GM23338 (cell line): ENCODE measurements at regions not wholly inside any gene's neighbourhood (a gene's known extent, or its start where the extent isn't known, plus 50 kb on each side); places are given as distances from the start of the nearest gene placed in this dataset.
"Not testable (repeated sequence)": the region's sequence is repeated elsewhere in the genome, so short reads cannot be mapped to it uniquely, and the experiment has no call there.

ENCODE experiments used
- ATAC-seq: fragments of 200-7000 bp; cut with Tn5 transposase; 3 replicates; pipeline ENCODE4 v1.9.1; 2020
- DNase-seq: peaks from one replicate; pipeline ENCODE4 v3.0.0-alpha.2; 2015; ENCODE audit warnings: low spot score
- H2AFZ ChIP-seq: fragments of 200-600 bp; sonication (generic); 2 replicates; pipeline ENCODE4 v1.8.0; 2016; ENCODE audit warnings: antibody characterized with exemption, mild to moderate bottlenecking, moderate library complexity
- H3F3A ChIP-seq: fragments of 200-600 bp; sonication (generic); replicated peaks from 2 replicates; pipeline ENCODE4 v1.8.0; 2017; ENCODE audit warnings: antibody characterized with exemption, mixed run types, low read depth
- H3K27ac ChIP-seq: fragments of 200-600 bp; sonication (generic); 2 replicates; pipeline ENCODE4 v1.6.1; 2016; ENCODE audit warnings: low read depth
- H3K27me3 ChIP-seq: fragments of 200-600 bp; sonication (generic); 2 replicates; pipeline ENCODE4 v1.8.0; 2016; ENCODE audit warnings: mild to moderate bottlenecking, mixed run types, moderate library complexity; ENCODE audit not compliant: insufficient read depth
- H3K36me3 ChIP-seq: fragments of 200-600 bp; sonication (generic); 2 replicates; pipeline ENCODE4 v1.8.0; 2016; ENCODE audit warnings: mild to moderate bottlenecking; ENCODE audit not compliant: insufficient read depth
- H3K4me1 ChIP-seq: fragments of 200-600 bp; sonication (generic); 2 replicates; pipeline ENCODE4 v1.8.0; 2016; ENCODE audit warnings: mild to moderate bottlenecking, moderate library complexity; ENCODE audit not compliant: insufficient read depth
- H3K4me2 ChIP-seq: fragments of 200-600 bp; sonication (generic); 2 replicates; pipeline ENCODE4 v1.7.1; 2017; ENCODE audit warnings: mixed run types
- H3K4me3 ChIP-seq: fragments of 200-600 bp; sonication (generic); 2 replicates; pipeline ENCODE4 v1.6.1; 2016; ENCODE audit warnings: mixed run types
- H3K79me2 ChIP-seq: fragments of 200-600 bp; sonication (generic); replicated peaks from 2 replicates; pipeline ENCODE4 v1.8.0; 2017; ENCODE audit warnings: mild to moderate bottlenecking; ENCODE audit not compliant: insufficient read depth
- H3K9me2 ChIP-seq: fragments of 200-600 bp; sonication (generic); 2 replicates; pipeline ENCODE4 v1.8.0; 2017; ENCODE audit not compliant: insufficient read depth
- H4K20me1 ChIP-seq: fragments of 200-600 bp; sonication (generic); replicated peaks from 2 replicates; pipeline ENCODE4 v1.8.0; 2017; ENCODE audit warnings: mild to moderate bottlenecking; ENCODE audit not compliant: insufficient read depth
- H3K27ac Mint-ChIP-seq: 2 replicates; pipeline ENCODE4 v1.8.0; 2020; ENCODE audit warnings: inconsistent platforms, mild to moderate bottlenecking, moderate library complexity, mixed read lengths
- H3K27me3 Mint-ChIP-seq: 3 replicates; pipeline ENCODE4 v1.8.0; 2022; ENCODE audit warnings: low read depth, mild to moderate bottlenecking, moderate library complexity, mixed read lengths, inconsistent platforms; ENCODE audit not compliant: insufficient read depth, poor library complexity
- H3K36me3 Mint-ChIP-seq: 3 replicates; pipeline ENCODE4 v1.8.0; 2021; ENCODE audit warnings: low read depth, mild to moderate bottlenecking, inconsistent platforms, moderate library complexity, mixed read lengths
- H3K4me1 Mint-ChIP-seq: 3 replicates; pipeline ENCODE4 v1.8.0; 2020; ENCODE audit warnings: mild to moderate bottlenecking, inconsistent platforms, mixed read lengths
- H3K4me3 Mint-ChIP-seq: 3 replicates; pipeline ENCODE4 v1.8.0; 2021; ENCODE audit warnings: moderate library complexity, mild to moderate bottlenecking, inconsistent platforms, mixed read lengths
- H3K9me3 Mint-ChIP-seq: 3 replicates; pipeline ENCODE4 v1.8.0; 2020; ENCODE audit warnings: moderate library complexity, mild to moderate bottlenecking, inconsistent platforms, mixed read lengths
- EZH2phosphoT487 ChIP-seq: fragments of 200-600 bp; sonication (generic); IDR thresholded peaks from one replicate; pipeline ENCODE4 v1.8.1; 2018; ENCODE audit warnings: antibody characterized with exemption; ENCODE audit not compliant: unreplicated experiment
- JUNB ChIP-seq: IDR thresholded peaks from one replicate; pipeline ENCODE4 v1.6.1; 2016; ENCODE audit warnings: antibody characterized with exemption; ENCODE audit not compliant: unreplicated experiment
- NANOG ChIP-seq: IDR thresholded peaks from 2 replicates; pipeline ENCODE4 v1.6.1; 2016; ENCODE audit warnings: antibody characterized with exemption, borderline replicate concordance
- POLR2AphosphoS5 ChIP-seq: IDR thresholded peaks from 2 replicates; pipeline ENCODE4 v1.6.1; 2016; ENCODE audit warnings: antibody characterized with exemption, low read depth
- REST ChIP-seq: IDR thresholded peaks from one replicate; pipeline ENCODE4 v1.6.1; 2018; ENCODE audit warnings: antibody characterized with exemption; ENCODE audit not compliant: unreplicated experiment
- STAT1 ChIP-seq: IDR thresholded peaks from one replicate; pipeline ENCODE4 v1.6.1; 2016; ENCODE audit warnings: antibody characterized with exemption; ENCODE audit not compliant: unreplicated experiment
- ZNF114 ChIP-seq: fragments of 250-450 bp; sonication (Bioruptor Pico); IDR thresholded peaks from 2 replicates; pipeline ENCODE4 v1.5.0; 2020; ENCODE audit warnings: mild to moderate bottlenecking, moderate library complexity
- ZNF331 ChIP-seq: fragments of 250-450 bp; sonication (Bioruptor Pico); IDR thresholded peaks from 2 replicates; pipeline ENCODE4 v1.5.0; 2020; ENCODE audit warnings: low read depth, mild to moderate bottlenecking, moderate library complexity
- ZNF462 ChIP-seq: fragments of 250-450 bp; sonication (Bioruptor Pico); IDR thresholded peaks from 2 replicates; pipeline ENCODE4 v1.5.0; 2020; ENCODE audit warnings: mild to moderate bottlenecking, moderate library complexity
- TF ChIP-seq, protein P1 (sequence below), 2 experiments: fragments of 200-600 bp in 1 of 2; sonication (generic) in 1 of 2; conservative IDR thresholded peaks; 2 replicates each; pipeline versions ENCODE4 v1.5.1 to v1.6.1; 2016 to 2017; ENCODE audit warnings: antibody characterized with exemption in 2 of 2, low read depth in 2 of 2, mild to moderate bottlenecking in 2 of 2, moderate library complexity in 1 of 2

- Mint-ChIP-seq H3K4me3 (no peak overlapping the region), H3K9me3 (peaks cover 3% of the 10 kb centered on the region; the same call in 2 of the 3 replicates), H3K27ac (no peak overlapping the region), H3K27me3 (peaks cover 2% of the 10 kb centered on the region), H3K36me3 (no peaks in the 10 kb centered on the region), H3K4me1 (peaks cover 2% of the 10 kb centered on the region; the same call in 1 of the 3 replicates)
- TF ChIP-seq, protein P1, sequence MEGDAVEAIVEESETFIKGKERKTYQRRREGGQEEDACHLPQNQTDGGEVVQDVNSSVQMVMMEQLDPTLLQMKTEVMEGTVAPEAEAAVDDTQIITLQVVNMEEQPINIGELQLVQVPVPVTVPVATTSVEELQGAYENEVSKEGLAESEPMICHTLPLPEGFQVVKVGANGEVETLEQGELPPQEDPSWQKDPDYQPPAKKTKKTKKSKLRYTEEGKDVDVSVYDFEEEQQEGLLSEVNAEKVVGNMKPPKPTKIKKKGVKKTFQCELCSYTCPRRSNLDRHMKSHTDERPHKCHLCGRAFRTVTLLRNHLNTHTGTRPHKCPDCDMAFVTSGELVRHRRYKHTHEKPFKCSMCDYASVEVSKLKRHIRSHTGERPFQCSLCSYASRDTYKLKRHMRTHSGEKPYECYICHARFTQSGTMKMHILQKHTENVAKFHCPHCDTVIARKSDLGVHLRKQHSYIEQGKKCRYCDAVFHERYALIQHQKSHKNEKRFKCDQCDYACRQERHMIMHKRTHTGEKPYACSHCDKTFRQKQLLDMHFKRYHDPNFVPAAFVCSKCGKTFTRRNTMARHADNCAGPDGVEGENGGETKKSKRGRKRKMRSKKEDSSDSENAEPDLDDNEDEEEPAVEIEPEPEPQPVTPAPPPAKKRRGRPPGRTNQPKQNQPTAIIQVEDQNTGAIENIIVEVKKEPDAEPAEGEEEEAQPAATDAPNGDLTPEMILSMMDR (conservative IDR thresholded peaks at IDR 0.05; ENCODE audit: low read depth in 2 of 2) = no peak
- TF ChIP-seq JUNB (no peak), REST (no peak), EZH2phosphoT487 (no peak), NANOG (no peak), ZNF114 (CRISPR knock-in tag) (no peak), ZNF331 (CRISPR knock-in tag) (no peak), STAT1 (no peak), POLR2AphosphoS5 (no peak), ZNF462 (CRISPR knock-in tag) (no peak)
- Histone ChIP-seq H3K36me3 (no peaks in the 10 kb centered on the region), H3K27me3 (no peaks in the 10 kb centered on the region), H3K4me1 (no peaks in the 10 kb centered on the region), H2AFZ (no peak overlapping the region), H3K4me2 (no peak overlapping the region), H3K4me3 (no peak overlapping the region), H3K79me2 (no peaks in the 10 kb centered on the region), H3F3A (no peaks in the 10 kb centered on the region), H3K9me2 (peaks cover 14% of the 10 kb centered on the region), H4K20me1 (no peaks in the 10 kb centered on the region), H3K27ac (no peak overlapping the region)
- ATAC-seq (no peak), DNase-seq (no peak)
Observed at GRCh38 chr21:18104802-18105201, 139.8 kb upstream of the CHODL start.

- not testable (repeated sequence) for H2AFZ ChIP-seq, H3F3A ChIP-seq, H3K27me3 Mint-ChIP-seq, ATAC-seq, H3K4me1 Mint-ChIP-seq, H4K20me1 ChIP-seq, H3K79me2 ChIP-seq, H3K36me3 ChIP-seq, DNase-seq, H3K4me2 ChIP-seq, H3K4me3 Mint-ChIP-seq, H3K9me2 ChIP-seq, H3K27ac Mint-ChIP-seq, H3K27me3 ChIP-seq, H3K4me1 ChIP-seq, H3K4me3 ChIP-seq, H3K27ac ChIP-seq
- peaks cover 52% of the 10 kb centered on the region for H3K9me3 Mint-ChIP-seq
- peaks cover 31% of the 10 kb centered on the region; the same call in 2 of the 3 replicates for H3K36me3 Mint-ChIP-seq
Observed at GRCh38 chr21:18096413-18096812, 148.2 kb upstream of the CHODL start.
